SU-DHL-6 (cell line): ENCODE measurements at regions not wholly inside any gene's neighbourhood (a gene's known extent, or its start where the extent isn't known, plus 50 kb on each side); places are given as distances from the start of the nearest gene placed in this dataset.

Source experiments
- EZH2phosphoT487 ChIP-seq: fragments of 200-600 bp; sonication (generic), shearing (Covaris generic); conservative IDR thresholded peaks from 2 replicates; pipeline ENCODE4 v1.6.1; 2018; ENCODE audit warnings: mild to moderate bottlenecking, antibody characterized with exemption, low read length, moderate library complexity, mixed read lengths
- TF ChIP-seq, protein P1 (sequence below): fragments of 200-600 bp; sonication (generic); IDR thresholded peaks from one replicate; pipeline ENCODE4 v1.5.1; 2017; ENCODE audit warnings: antibody characterized with exemption, mild to moderate bottlenecking, low read length, moderate library complexity; ENCODE audit not compliant: insufficient read depth, poor library complexity, severe bottlenecking

DNA sequence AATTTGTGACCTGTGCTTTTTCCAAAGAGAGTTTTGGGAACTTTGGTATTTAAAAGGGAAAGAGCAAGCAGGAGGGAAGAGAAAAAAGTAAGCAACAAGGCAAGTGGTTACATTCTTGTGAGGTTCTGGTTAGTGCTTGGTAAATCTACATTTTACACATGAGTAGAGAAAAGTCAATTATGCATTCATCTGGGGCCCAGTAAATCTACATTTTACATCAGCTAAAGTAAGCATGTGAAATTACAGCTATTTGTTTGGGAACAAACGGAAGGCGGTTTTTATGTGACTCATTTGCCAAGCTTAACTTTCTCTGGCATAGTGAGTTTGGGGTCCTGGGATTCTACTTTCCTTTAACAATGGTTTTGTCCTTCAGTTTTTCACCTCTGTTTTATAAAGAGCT lies 102.2 kb downstream of the SNX18 start:
- TF ChIP-seq, protein P1, sequence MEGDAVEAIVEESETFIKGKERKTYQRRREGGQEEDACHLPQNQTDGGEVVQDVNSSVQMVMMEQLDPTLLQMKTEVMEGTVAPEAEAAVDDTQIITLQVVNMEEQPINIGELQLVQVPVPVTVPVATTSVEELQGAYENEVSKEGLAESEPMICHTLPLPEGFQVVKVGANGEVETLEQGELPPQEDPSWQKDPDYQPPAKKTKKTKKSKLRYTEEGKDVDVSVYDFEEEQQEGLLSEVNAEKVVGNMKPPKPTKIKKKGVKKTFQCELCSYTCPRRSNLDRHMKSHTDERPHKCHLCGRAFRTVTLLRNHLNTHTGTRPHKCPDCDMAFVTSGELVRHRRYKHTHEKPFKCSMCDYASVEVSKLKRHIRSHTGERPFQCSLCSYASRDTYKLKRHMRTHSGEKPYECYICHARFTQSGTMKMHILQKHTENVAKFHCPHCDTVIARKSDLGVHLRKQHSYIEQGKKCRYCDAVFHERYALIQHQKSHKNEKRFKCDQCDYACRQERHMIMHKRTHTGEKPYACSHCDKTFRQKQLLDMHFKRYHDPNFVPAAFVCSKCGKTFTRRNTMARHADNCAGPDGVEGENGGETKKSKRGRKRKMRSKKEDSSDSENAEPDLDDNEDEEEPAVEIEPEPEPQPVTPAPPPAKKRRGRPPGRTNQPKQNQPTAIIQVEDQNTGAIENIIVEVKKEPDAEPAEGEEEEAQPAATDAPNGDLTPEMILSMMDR, result no peak
- no peak for TF ChIP-seq EZH2phosphoT487
